ENCODE measurements at regions not wholly inside any gene's neighbourhood (a gene's known extent, or its start where the extent isn't known, plus 50 kb on each side); places are given as distances from the start of the nearest gene placed in this dataset.

DNA sequence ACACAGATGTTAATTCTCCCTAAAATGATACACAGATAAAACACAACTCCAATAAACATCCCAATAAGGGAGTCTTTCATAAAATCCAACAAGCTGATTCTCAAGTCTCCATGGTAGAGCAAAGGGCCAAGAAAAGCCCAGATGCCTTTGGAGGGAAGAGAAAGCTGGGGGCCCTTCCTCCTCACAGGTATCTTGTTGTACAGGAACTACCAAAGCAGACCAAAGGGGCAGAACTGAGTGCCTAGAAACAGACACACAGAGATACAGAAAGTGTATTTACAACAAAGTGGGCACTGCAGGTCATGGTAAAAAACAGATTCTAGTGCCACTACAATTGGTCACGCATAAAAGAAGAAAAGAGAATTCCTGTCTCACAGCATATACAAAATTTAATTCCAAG is 87.2 kb upstream of the NSMCE3 start:
- no peak for DNase-seq

DNA sequence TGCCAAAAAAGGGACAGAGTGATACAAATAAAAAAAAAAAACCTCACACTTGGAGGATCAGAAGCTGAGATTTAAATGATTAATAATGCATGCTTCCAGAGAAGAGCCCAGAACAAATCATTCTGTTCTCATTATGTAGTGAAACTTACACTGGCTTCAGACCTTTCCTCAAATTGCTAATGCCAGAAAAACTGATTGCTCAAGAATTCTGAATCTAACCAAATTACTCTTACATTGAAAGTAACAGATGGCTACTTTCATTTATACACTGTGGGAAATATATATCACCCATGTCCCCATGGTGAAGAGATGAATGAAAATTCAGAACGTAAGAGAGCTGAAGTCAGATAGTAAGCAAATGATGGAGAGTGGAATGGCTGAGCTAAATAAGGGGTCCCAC is 85.9 kb upstream of the NSMCE3 start:
- no peak for DNase-seq

GRCh38 chr15:29352402-29352801 is 82.8 kb upstream of the NSMCE3 start:
- DNase-seq: no peak

GRCh38 chr15:29349196-29349595 is 79.6 kb upstream of the NSMCE3 start:
- DNase-seq: no peak

DNA sequence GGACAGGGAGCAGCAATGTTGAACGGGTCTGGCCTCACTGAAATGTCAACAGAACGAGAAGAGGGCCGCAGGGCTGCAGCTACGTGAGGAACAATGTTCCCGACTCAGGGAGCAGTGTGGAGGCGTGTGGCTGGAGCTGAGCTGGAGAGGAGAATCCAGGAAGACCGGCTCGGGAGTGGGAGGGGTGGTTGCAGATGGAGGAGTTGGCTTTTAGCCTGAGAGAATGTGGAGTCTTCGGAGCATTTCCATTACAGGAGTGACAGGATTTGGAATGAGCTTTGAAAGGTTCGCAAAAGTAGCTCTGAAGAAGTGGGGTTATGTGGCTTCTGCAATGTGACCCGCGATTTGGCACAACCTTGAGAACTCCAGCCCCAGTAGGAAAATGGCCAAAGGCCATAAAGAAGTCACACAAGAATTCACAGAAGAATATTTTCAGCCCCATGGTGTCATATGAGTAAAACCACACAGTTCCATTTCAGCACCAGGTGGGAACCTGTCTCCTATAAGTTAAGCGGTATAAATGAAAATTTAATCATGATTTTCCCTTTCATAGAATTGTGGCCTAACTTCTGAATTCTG is 78.8 kb upstream of the NSMCE3 start:
- DNase-seq: no peak

- no peak for DNase-seq
Observed at GRCh38 chr15:29346998-29347397, 77.4 kb upstream of the NSMCE3 start.

- DNase-seq: no peak
Observed at GRCh38 chr15:29345549-29346525, 76.2 kb upstream of the NSMCE3 start.

DNA sequence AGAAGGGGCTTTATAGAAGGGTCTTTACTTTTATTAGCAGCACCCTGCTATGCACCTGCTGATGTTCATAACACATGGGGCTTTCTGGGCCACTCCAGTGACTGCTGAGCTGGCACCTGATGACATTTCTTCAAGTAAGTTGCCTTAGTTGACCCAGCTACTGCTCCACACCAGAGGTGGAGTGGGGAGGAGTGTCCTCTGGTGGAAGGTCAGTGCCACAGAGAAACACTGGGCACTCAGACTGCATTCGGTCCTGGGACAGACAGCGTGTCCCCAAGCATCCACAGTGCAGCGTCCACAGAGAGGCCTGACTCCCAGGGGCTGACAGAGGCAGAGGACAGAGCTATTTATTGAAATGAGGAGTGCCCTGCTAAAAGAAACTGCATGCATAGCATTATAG is 74.9 kb upstream of the NSMCE3 start:
- DNase-seq: no peak

- no peak for DNase-seq
Observed at GRCh38 chr15:29343229-29343628, 73.6 kb upstream of the NSMCE3 start.

DNA sequence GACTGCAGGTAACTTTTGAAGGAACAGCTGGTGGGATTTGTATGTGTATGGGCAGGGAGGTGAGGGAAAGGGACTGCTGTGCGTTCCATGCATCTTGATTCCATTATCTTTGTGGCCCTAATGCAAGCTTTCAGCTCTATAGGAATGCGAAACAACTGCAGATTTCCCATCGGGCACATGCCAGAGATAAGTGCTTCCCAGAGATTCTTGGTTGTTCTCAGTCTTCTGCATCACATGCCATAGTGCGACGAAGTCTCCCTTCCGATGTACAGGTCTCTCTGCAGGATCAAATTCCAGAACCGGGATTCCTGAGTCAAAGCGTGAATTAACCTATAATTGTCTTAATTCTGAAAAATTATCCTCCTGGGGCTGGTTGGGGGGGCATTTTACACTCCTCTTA is 72.6 kb upstream of the NSMCE3 start:
- no peak for DNase-seq

DNA sequence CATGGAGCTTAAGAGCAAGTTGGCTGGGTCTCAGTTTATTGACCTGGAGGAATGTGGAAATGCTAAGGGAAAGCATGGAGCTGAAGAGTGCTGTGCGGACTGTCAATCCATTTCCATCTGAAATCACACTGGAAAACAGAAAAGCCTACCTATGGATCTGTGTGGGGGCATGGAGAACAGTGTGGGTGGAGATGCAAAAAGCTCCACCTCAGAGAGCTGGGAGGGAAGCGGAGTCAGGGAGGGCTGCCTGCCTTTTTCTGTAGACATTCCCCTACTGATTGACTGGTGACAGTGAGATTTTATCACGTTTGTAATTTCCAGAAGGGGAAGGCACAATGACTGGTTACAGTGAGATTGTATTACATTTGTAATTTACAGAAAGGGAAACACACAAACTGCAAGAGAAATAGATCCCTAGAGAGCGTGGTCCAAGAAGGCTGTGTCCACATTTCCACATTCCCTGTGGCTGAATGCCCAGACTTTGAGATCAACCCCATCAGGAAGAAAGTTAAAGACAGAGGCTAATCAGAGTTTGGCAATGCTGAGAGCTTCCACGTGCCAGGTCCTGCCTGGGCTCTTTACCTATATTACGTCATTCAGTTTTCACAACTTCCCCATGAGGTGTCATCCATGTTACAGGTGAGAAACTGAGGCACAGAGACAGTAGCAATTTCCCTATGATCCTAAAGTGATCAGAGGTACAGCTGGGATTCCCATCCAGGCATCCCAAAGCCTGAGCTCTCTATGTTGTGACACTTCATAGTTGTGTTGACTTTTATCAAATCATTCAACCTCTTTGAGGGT is 67.7 kb upstream of the NSMCE3 start:
- no peak for DNase-seq

DNA sequence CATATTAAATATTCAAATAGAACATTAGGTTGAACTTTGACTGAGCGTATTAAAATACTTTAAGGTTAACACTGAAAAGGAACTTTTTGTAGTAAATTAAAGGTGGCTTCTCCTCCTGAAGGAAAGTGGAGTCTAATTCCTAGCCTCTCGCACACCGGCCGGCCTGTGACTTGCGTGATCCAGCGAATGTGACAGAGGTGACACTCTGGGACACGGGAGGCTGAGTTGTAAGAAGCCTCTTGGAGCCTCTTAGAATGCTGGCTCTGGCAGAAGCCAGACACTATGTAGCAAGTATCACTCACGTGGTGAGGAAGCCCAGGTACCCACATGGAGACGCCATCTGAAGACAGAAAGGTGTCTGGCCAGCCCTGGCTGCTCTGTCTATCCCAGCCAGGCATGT is 64.9 kb upstream of the NSMCE3 start:
- no peak for DNase-seq

GRCh38 chr15:29333261-29333660 is 63.6 kb upstream of the NSMCE3 start:
- DNase-seq: no peak

- DNase-seq: no peak
Observed at GRCh38 chr15:29331669-29332068, 62.0 kb upstream of the NSMCE3 start.

DNA sequence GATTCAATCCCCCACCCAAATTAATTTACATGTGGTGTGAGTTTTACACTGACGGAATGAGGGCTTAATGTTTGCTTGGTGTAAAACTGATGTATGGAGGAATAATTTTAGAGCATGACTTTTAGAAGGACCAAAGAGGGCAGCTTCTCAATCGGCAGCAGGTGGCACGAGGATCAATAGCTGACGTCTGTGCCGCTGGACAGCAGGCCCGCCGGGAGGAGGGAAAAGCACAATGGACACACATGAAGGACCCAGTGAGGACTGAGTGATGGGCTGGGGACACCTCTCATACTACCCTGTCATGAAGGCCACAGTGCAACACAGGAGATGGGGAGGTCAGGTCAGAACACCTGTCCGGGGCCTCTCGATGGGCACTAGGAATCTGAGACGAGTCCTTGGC is 61.4 kb upstream of the NSMCE3 start:
- DNase-seq: no peak

GRCh38 chr15:29324746-29325145 is 55.1 kb upstream of the NSMCE3 start:
- no peak for DNase-seq

DNA sequence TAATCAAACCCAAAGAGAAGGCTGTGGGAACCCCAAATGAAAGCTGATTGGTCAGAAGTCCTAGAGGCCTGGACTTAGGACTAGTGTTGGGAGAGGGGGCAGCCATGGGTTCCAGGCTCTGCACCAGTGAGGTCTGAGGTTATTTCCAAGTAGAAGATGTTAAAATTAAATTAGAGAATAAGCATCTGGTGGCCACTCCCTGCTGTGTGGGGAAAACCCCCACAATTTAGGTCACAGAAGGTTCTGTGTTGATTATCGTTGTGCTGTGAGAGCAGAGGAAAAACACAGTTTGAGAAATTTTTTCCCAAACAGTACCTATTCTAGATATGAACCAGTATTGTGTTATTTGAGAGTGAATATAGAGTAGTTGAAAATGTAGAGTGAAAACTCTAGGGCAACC is 53.9 kb upstream of the NSMCE3 start:
- DNase-seq: no peak

GRCh38 chr15:29322415-29322814 is 52.8 kb upstream of the NSMCE3 start:
- no peak for DNase-seq

DNA sequence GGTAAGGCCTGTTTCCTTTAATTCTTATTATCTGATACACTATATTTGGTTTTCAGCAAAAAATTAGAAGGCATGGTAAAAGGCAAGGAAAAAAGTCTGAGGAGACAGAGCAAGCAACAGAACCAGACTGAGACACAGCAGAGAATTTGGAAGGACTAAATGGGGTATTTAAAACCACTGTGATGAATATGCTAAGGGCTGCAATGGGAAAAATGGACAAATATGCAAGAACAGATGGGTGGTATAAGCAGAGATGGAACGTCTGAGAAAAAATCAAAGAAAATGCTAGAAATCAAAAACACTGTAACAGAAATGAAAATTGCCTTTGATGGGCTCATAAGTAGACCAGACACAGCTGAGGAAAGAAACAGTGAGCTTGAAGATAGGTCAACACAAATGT is 50.8 kb upstream of the NSMCE3 start:
- no peak for DNase-seq

GRCh38 chr15:29319823-29320222 is 50.2 kb upstream of the NSMCE3 start:
- no peak for DNase-seq

Measured in NCI-H82 (cell line).